ENCODE measurements at regions not wholly inside any gene's neighbourhood (a gene's known extent, or its start where the extent isn't known, plus 50 kb on each side); places are given as distances from the start of the nearest gene placed in this dataset.

DNA sequence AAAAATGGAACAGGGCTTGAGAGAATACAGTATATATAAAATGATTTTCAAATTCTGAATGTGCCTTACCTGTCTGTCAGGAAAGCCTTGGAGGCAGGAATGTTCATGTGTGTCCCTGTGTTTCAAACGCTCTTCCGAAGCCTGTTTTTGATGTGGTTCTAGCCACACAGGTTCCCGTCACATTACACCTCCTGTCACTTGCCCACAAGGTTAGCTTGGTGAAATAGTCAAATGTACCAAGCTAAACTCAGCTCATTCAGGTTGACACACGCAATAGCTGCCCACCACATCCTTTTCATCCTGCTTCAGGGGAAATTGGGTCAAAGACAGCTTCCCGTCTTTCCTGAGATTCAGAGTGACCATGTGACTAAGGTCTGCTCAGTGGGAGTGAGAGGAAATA is 574.0 kb downstream of the EFNB2 start:
- TF ChIP-seq EZH2 (IDR thresholded peaks at IDR 0.05; ENCODE audit: insufficient read depth, poor library complexity, severe bottlenecking) (no peak), EZH2phosphoT487 (IDR thresholded peaks at IDR 0.05; ENCODE audit: insufficient read depth, low read depth) (no peak)
